GM23338 (cell line): ENCODE measurements at regions not wholly inside any gene's neighbourhood (a gene's known extent, or its start where the extent isn't known, plus 50 kb on each side); places are given as distances from the start of the nearest gene placed in this dataset.
A peak's percentile ranks its signal among the peaks of the same experiment; 100 is the strongest.

Experiments used
- ATAC-seq: fragments of 200-7000 bp; cut with Tn5 transposase; 3 replicates; pipeline ENCODE4 v1.9.1; 2020
- DNase-seq: peaks from one replicate; pipeline ENCODE4 v3.0.0-alpha.2; 2015; ENCODE audit warnings: low spot score
- H2AFZ ChIP-seq: fragments of 200-600 bp; sonication (generic); 2 replicates; pipeline ENCODE4 v1.8.0; 2016; ENCODE audit warnings: antibody characterized with exemption, mild to moderate bottlenecking, moderate library complexity
- H3F3A ChIP-seq: fragments of 200-600 bp; sonication (generic); replicated peaks from 2 replicates; pipeline ENCODE4 v1.8.0; 2017; ENCODE audit warnings: antibody characterized with exemption, mixed run types, low read depth
- H3K27ac ChIP-seq: fragments of 200-600 bp; sonication (generic); 2 replicates; pipeline ENCODE4 v1.6.1; 2016; ENCODE audit warnings: low read depth
- H3K27me3 ChIP-seq: fragments of 200-600 bp; sonication (generic); 2 replicates; pipeline ENCODE4 v1.8.0; 2016; ENCODE audit warnings: mild to moderate bottlenecking, mixed run types, moderate library complexity; ENCODE audit not compliant: insufficient read depth
- H3K36me3 ChIP-seq: fragments of 200-600 bp; sonication (generic); 2 replicates; pipeline ENCODE4 v1.8.0; 2016; ENCODE audit warnings: mild to moderate bottlenecking; ENCODE audit not compliant: insufficient read depth
- H3K4me1 ChIP-seq: fragments of 200-600 bp; sonication (generic); 2 replicates; pipeline ENCODE4 v1.8.0; 2016; ENCODE audit warnings: mild to moderate bottlenecking, moderate library complexity; ENCODE audit not compliant: insufficient read depth
- H3K4me2 ChIP-seq: fragments of 200-600 bp; sonication (generic); 2 replicates; pipeline ENCODE4 v1.7.1; 2017; ENCODE audit warnings: mixed run types
- H3K4me3 ChIP-seq: fragments of 200-600 bp; sonication (generic); 2 replicates; pipeline ENCODE4 v1.6.1; 2016; ENCODE audit warnings: mixed run types
- H3K79me2 ChIP-seq: fragments of 200-600 bp; sonication (generic); replicated peaks from 2 replicates; pipeline ENCODE4 v1.8.0; 2017; ENCODE audit warnings: mild to moderate bottlenecking; ENCODE audit not compliant: insufficient read depth
- H3K9me2 ChIP-seq: fragments of 200-600 bp; sonication (generic); 2 replicates; pipeline ENCODE4 v1.8.0; 2017; ENCODE audit not compliant: insufficient read depth
- H4K20me1 ChIP-seq: fragments of 200-600 bp; sonication (generic); replicated peaks from 2 replicates; pipeline ENCODE4 v1.8.0; 2017; ENCODE audit warnings: mild to moderate bottlenecking; ENCODE audit not compliant: insufficient read depth
- H3K27ac Mint-ChIP-seq: 2 replicates; pipeline ENCODE4 v1.8.0; 2020; ENCODE audit warnings: inconsistent platforms, mild to moderate bottlenecking, moderate library complexity, mixed read lengths
- H3K27me3 Mint-ChIP-seq: 3 replicates; pipeline ENCODE4 v1.8.0; 2022; ENCODE audit warnings: low read depth, mild to moderate bottlenecking, moderate library complexity, mixed read lengths, inconsistent platforms; ENCODE audit not compliant: insufficient read depth, poor library complexity
- H3K36me3 Mint-ChIP-seq: 3 replicates; pipeline ENCODE4 v1.8.0; 2021; ENCODE audit warnings: low read depth, mild to moderate bottlenecking, inconsistent platforms, moderate library complexity, mixed read lengths
- H3K4me1 Mint-ChIP-seq: 3 replicates; pipeline ENCODE4 v1.8.0; 2020; ENCODE audit warnings: mild to moderate bottlenecking, inconsistent platforms, mixed read lengths
- H3K4me3 Mint-ChIP-seq: 3 replicates; pipeline ENCODE4 v1.8.0; 2021; ENCODE audit warnings: moderate library complexity, mild to moderate bottlenecking, inconsistent platforms, mixed read lengths
- H3K9me3 Mint-ChIP-seq: 3 replicates; pipeline ENCODE4 v1.8.0; 2020; ENCODE audit warnings: moderate library complexity, mild to moderate bottlenecking, inconsistent platforms, mixed read lengths
- CREB1 ChIP-seq: fragments of 250-450 bp; sonication (Bioruptor Pico); IDR thresholded peaks from 2 replicates; pipeline ENCODE4 v1.5.0; 2020; ENCODE audit warnings: low read depth, mild to moderate bottlenecking, moderate library complexity
- EZH2phosphoT487 ChIP-seq: fragments of 200-600 bp; sonication (generic); IDR thresholded peaks from one replicate; pipeline ENCODE4 v1.8.1; 2018; ENCODE audit warnings: antibody characterized with exemption; ENCODE audit not compliant: unreplicated experiment
- JUNB ChIP-seq: IDR thresholded peaks from one replicate; pipeline ENCODE4 v1.6.1; 2016; ENCODE audit warnings: antibody characterized with exemption; ENCODE audit not compliant: unreplicated experiment
- STAT1 ChIP-seq: IDR thresholded peaks from one replicate; pipeline ENCODE4 v1.6.1; 2016; ENCODE audit warnings: antibody characterized with exemption; ENCODE audit not compliant: unreplicated experiment
- ZNF114 ChIP-seq: fragments of 250-450 bp; sonication (Bioruptor Pico); IDR thresholded peaks from 2 replicates; pipeline ENCODE4 v1.5.0; 2020; ENCODE audit warnings: mild to moderate bottlenecking, moderate library complexity
- TF ChIP-seq, protein P1 (sequence below): fragments of 250-450 bp; sonication (Bioruptor Pico); IDR thresholded peaks from 2 replicates; pipeline ENCODE4 v1.5.0; 2020; ENCODE audit warnings: mild to moderate bottlenecking, moderate library complexity
- TF ChIP-seq, protein P2 (sequence below): IDR thresholded peaks from 2 replicates; pipeline ENCODE4 v1.6.1; 2016; ENCODE audit warnings: antibody characterized with exemption
- TF ChIP-seq, protein P3 (sequence below): IDR thresholded peaks from one replicate; pipeline ENCODE4 v1.6.1; 2018; ENCODE audit warnings: antibody characterized with exemption; ENCODE audit not compliant: unreplicated experiment

DNA sequence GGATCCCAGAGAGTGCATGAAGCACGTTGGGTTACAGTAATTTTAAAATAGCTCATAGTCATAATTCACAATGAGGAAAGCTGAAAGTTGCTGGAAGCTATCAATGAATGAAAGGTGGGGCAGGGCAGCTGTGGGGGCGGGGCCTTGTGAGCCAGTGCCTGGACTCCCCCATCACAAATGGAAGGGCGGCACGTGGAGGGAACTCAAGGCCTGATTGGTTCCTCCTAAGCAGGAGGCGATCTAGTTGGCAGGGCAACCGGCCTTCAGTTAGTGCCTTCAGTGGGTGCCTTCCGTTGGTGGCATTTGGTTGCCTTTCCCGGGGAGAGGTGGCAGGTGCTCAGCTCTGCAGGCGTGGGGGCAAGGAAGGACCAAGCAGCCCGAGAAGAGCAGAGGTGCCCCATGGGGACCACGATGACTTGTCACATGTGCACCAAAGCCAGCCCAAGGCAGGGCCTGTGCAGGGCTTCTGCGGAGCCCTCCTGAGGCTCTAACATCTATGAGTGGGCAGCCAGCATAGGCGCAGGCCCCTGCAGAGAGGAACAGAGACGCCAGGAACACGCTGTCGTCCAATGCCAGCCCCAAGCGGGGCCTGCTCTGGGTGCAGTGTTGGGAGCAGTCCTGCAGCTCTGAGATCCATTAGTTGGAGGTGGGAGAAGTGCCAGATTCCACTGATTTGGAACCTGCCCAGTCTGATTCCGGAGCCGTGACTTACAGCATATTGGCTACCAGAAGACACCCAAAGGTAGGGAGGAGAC, 59.8 kb upstream of the PDSS1 start:
- TF ChIP-seq STAT1 (no peak), ZNF114 (CRISPR knock-in tag) (no peak)
- no peak overlapping the region for H2AFZ ChIP-seq
- no peaks in the 10 kb centered on the region for H3K9me2 ChIP-seq
- H3F3A ChIP-seq: no peaks in the 10 kb centered on the region
- no peaks in the 10 kb centered on the region for H3K36me3 Mint-ChIP-seq
- H3K27me3 ChIP-seq: no peaks in the 10 kb centered on the region
- no peak overlapping the region for H3K4me3 Mint-ChIP-seq
- peaks cover 3% of the 10 kb centered on the region for H3K27me3 Mint-ChIP-seq
- H3K36me3 ChIP-seq: no peaks in the 10 kb centered on the region
- H4K20me1 ChIP-seq: no peaks in the 10 kb centered on the region
- H3K4me1 ChIP-seq: no peaks in the 10 kb centered on the region
- no peak overlapping the region for H3K4me2 ChIP-seq
- no peak for ATAC-seq
- DNase-seq: peak; percentile 19
- no peak overlapping the region for H3K27ac Mint-ChIP-seq
- peaks cover 5% of the 10 kb centered on the region; the same call in 2 of the 3 replicates for H3K4me1 Mint-ChIP-seq
- H3K27ac ChIP-seq: no peak overlapping the region
- no peaks in the 10 kb centered on the region for H3K79me2 ChIP-seq
- H3K9me3 Mint-ChIP-seq: peaks cover 5% of the 10 kb centered on the region; the same call in 1 of the 3 replicates
- no peak overlapping the region for H3K4me3 ChIP-seq

DNA sequence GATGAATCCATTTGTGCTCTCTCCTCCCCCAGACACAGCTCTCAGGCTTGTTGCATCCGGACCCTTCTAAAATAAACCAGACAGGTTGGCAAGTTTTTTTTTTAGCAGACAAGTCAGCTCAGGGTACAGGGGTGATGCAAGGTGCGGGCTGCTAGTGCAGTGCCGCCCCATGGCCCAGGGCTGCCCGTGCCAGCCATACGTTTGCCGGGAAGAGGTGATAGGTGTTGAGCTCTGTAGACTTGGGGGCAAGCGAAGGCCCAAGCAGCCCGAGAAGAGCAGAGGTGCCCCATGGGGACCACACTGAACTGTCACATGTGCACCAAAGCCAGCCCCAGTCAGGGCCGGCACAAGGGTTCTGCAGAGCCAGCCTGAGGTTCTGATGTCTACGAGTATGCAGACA, 57.1 kb upstream of the PDSS1 start:
- Histone ChIP-seq H3K27me3 (no peaks in the 10 kb centered on the region), H3K4me2 (no peak overlapping the region), H3K79me2 (no peaks in the 10 kb centered on the region), H3K36me3 (no peaks in the 10 kb centered on the region), H4K20me1 (no peaks in the 10 kb centered on the region), H3F3A (no peaks in the 10 kb centered on the region), H3K9me2 (no peaks in the 10 kb centered on the region), H2AFZ (peak overlapping the region; percentile 38; the same call in 1 of the 2 replicates), H3K4me1 (no peaks in the 10 kb centered on the region), H3K27ac (no peak overlapping the region), H3K4me3 (no peak overlapping the region)
- Mint-ChIP-seq H3K27ac (no peak overlapping the region), H3K4me1 (peaks cover 5% of the 10 kb centered on the region; the same call in 2 of the 3 replicates), H3K9me3 (peaks cover 3% of the 10 kb centered on the region; the same call in 1 of the 3 replicates), H3K27me3 (peaks cover 6% of the 10 kb centered on the region), H3K36me3 (no peaks in the 10 kb centered on the region), H3K4me3 (no peak overlapping the region)
- TF ChIP-seq, protein P1, sequence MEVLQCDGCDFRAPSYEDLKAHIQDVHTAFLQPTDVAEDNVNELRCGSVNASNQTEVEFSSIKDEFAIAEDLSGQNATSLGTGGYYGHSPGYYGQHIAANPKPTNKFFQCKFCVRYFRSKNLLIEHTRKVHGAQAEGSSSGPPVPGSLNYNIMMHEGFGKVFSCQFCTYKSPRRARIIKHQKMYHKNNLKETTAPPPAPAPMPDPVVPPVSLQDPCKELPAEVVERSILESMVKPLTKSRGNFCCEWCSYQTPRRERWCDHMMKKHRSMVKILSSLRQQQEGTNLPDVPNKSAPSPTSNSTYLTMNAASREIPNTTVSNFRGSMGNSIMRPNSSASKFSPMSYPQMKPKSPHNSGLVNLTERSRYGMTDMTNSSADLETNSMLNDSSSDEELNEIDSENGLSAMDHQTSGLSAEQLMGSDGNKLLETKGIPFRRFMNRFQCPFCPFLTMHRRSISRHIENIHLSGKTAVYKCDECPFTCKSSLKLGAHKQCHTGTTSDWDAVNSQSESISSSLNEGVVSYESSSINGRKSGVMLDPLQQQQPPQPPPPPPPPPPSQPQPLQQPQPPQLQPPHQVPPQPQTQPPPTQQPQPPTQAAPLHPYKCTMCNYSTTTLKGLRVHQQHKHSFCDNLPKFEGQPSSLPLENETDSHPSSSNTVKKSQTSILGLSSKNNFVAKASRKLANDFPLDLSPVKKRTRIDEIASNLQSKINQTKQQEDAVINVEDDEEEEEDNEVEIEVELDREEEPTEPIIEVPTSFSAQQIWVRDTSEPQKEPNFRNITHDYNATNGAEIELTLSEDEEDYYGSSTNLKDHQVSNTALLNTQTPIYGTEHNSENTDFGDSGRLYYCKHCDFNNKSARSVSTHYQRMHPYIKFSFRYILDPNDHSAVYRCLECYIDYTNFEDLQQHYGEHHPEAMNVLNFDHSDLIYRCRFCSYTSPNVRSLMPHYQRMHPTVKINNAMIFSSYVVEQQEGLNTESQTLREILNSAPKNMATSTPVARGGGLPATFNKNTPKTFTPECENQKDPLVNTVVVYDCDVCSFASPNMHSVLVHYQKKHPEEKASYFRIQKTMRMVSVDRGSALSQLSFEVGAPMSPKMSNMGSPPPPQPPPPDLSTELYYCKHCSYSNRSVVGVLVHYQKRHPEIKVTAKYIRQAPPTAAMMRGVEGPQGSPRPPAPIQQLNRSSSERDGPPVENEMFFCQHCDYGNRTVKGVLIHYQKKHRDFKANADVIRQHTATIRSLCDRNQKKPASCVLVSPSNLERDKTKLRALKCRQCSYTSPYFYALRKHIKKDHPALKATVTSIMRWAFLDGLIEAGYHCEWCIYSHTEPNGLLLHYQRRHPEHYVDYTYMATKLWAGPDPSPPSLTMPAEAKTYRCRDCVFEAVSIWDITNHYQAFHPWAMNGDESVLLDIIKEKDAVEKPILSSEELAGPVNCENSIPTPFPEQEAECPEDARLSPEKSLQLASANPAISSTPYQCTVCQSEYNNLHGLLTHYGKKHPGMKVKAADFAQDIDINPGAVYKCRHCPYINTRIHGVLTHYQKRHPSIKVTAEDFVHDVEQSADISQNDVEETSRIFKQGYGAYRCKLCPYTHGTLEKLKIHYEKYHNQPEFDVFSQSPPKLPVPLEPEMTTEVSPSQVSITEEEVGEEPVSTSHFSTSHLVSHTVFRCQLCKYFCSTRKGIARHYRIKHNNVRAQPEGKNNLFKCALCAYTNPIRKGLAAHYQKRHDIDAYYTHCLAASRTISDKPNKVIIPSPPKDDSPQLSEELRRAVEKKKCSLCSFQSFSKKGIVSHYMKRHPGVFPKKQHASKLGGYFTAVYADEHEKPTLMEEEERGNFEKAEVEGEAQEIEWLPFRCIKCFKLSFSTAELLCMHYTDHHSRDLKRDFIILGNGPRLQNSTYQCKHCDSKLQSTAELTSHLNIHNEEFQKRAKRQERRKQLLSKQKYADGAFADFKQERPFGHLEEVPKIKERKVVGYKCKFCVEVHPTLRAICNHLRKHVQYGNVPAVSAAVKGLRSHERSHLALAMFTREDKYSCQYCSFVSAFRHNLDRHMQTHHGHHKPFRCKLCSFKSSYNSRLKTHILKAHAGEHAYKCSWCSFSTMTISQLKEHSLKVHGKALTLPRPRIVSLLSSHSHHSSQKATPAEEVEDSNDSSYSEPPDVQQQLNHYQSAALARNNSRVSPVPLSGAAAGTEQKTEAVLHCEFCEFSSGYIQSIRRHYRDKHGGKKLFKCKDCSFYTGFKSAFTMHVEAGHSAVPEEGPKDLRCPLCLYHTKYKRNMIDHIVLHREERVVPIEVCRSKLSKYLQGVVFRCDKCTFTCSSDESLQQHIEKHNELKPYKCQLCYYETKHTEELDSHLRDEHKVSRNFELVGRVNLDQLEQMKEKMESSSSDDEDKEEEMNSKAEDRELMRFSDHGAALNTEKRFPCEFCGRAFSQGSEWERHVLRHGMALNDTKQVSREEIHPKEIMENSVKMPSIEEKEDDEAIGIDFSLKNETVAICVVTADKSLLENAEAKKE (CRISPR knock-in tag): no peak
- TF ChIP-seq ZNF114 (CRISPR knock-in tag) (no peak), STAT1 (no peak), CREB1 (no peak), JUNB (no peak), EZH2phosphoT487 (no peak)
- TF ChIP-seq, protein P2, sequence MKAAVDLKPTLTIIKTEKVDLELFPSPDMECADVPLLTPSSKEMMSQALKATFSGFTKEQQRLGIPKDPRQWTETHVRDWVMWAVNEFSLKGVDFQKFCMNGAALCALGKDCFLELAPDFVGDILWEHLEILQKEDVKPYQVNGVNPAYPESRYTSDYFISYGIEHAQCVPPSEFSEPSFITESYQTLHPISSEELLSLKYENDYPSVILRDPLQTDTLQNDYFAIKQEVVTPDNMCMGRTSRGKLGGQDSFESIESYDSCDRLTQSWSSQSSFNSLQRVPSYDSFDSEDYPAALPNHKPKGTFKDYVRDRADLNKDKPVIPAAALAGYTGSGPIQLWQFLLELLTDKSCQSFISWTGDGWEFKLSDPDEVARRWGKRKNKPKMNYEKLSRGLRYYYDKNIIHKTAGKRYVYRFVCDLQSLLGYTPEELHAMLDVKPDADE: no peak
- TF ChIP-seq, protein P3, sequence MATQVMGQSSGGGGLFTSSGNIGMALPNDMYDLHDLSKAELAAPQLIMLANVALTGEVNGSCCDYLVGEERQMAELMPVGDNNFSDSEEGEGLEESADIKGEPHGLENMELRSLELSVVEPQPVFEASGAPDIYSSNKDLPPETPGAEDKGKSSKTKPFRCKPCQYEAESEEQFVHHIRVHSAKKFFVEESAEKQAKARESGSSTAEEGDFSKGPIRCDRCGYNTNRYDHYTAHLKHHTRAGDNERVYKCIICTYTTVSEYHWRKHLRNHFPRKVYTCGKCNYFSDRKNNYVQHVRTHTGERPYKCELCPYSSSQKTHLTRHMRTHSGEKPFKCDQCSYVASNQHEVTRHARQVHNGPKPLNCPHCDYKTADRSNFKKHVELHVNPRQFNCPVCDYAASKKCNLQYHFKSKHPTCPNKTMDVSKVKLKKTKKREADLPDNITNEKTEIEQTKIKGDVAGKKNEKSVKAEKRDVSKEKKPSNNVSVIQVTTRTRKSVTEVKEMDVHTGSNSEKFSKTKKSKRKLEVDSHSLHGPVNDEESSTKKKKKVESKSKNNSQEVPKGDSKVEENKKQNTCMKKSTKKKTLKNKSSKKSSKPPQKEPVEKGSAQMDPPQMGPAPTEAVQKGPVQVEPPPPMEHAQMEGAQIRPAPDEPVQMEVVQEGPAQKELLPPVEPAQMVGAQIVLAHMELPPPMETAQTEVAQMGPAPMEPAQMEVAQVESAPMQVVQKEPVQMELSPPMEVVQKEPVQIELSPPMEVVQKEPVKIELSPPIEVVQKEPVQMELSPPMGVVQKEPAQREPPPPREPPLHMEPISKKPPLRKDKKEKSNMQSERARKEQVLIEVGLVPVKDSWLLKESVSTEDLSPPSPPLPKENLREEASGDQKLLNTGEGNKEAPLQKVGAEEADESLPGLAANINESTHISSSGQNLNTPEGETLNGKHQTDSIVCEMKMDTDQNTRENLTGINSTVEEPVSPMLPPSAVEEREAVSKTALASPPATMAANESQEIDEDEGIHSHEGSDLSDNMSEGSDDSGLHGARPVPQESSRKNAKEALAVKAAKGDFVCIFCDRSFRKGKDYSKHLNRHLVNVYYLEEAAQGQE: no peak
- ATAC-seq (no peak), DNase-seq (no peak)
